ENCODE measurements at regions not wholly inside any gene's neighbourhood (a gene's known extent, or its start where the extent isn't known, plus 50 kb on each side); places are given as distances from the start of the nearest gene placed in this dataset.

GRCh38 chr1:81654657-81655056 lies 146.1 kb upstream of the ADGRL2 start:
- no peak for DNase-seq
- no peak for ATAC-seq
- intact Hi-C loops (cut with micrococcal nuclease): no loop called here

GRCh38 chr1:81654147-81654546 lies 146.6 kb upstream of the ADGRL2 start:
- DNase-seq (no peak), ATAC-seq (no peak)
- intact Hi-C loops (cut with micrococcal nuclease): no loop called here

DNA sequence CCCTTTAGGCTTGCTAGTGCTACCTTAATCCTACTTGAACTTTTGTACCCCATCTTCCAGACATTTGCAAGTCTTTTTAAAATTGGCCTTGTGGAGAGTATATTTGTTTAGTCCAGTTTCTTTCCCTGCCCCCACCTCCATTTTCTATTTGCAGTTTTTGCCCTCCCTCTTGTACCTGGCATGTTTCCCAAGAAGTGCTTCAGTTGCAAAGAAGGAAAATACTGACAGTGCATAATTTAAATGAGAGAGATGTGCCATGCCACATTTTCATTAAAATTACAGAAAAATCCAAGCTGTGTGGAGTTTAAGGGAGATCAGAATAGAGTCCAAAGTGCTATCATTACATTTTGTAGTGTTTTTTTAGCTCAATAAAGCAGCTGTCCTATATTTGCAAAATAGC lies 150.0 kb upstream of the ADGRL2 start:
- intact Hi-C loops (cut with micrococcal nuclease): no loop called here
- ATAC-seq (no peak), DNase-seq (no peak)

- intact Hi-C loops (cut with micrococcal nuclease): no loop called here
- DNase-seq: no peak
- no peak for ATAC-seq
These were observed 164.9 kb upstream of the ADGRL2 start for GRCh38 chr1:81635816-81636215.

DNA sequence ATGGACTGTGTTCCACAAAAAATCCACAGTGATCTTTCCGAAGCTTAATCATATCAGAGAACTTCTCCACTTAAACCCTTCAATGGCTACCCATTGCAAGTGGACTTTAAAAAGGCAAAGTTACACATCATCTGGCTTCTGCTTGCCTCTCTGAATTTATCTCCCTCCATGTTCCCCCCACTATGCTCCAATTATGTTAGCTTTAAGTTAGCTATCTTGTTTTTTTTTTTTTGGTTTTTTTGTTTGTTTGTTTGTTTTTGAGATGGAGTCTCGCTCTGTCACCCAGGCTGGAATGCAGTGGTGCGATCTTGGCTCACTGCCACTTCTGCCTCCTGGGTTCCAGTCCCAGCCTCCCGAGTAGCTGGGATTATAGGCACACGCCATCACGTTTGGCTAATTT lies 166.4 kb upstream of the ADGRL2 start:
- DNase-seq (no peak), ATAC-seq (no peak)
- intact Hi-C loops (cut with micrococcal nuclease): no loop called here

GRCh38 chr1:81619156-81619555 lies 181.6 kb upstream of the ADGRL2 start:
- DNase-seq: no peak
- ATAC-seq: no peak
- intact Hi-C loops (cut with micrococcal nuclease): no loop called here

DNA sequence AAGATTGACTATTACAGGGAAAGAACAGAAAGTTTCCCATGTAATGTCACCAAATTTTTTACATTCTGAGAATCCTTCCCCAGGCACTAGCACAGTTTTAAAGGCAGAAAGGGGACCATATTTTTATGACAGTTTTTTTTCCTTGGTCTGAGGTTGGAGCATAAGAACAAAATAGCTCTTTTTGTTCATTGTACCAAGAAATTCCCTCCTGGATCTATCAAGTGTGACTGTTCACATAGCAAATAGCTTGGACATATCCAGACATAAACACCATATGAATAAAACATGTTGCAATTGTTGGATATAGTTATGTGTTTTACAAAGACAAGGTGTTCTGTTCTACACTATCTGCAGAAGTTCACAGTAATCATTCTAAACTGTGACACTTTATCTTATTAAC lies 182.4 kb upstream of the ADGRL2 start:
- DNase-seq (no peak), ATAC-seq (no peak)
- intact Hi-C loops (cut with micrococcal nuclease): no loop called here

- peak; percentile 58 for ATAC-seq
These were observed 183.3 kb upstream of the ADGRL2 start for GRCh38 chr1:81617308-81617967.

GRCh38 chr1:81613803-81614202 lies 186.9 kb upstream of the ADGRL2 start:
- no peak for ATAC-seq
- intact Hi-C loops (cut with micrococcal nuclease): no loop called here
- no peak for DNase-seq

More at GRCh38 chr1:81617308-81617967, 183.3 kb upstream of the ADGRL2 start:
- DNase-seq: no peak
- intact Hi-C loops (cut with micrococcal nuclease): no loop called here

GRCh38 chr1:81607924-81608323 lies 192.8 kb upstream of the ADGRL2 start:
- ATAC-seq (no peak), DNase-seq (no peak)
- intact Hi-C loops (cut with micrococcal nuclease): no loop called here

GRCh38 chr1:81607086-81607485 lies 193.6 kb upstream of the ADGRL2 start:
- intact Hi-C loops (cut with micrococcal nuclease): no loop called here
- ATAC-seq: no peak
- DNase-seq: no peak

DNA sequence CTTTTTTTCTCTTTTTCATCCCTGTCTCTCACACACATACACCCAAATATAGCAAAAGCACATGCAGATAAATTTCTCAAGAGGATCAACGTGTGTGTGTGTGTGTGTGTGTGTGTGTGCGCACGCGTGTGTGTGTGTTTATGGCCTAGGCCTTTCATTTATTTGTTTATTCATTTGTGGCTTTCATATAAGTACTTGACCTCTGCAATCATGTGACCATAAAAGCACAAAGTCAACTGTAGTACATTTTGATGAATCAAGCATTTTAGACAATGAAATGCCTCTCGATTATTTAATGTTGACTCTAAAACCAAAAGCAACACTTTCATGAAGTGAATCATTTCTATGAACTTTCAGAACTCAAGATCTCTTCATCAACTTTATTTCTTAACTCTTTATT lies 194.1 kb upstream of the ADGRL2 start:
- no peak for DNase-seq
- intact Hi-C loops (cut with micrococcal nuclease): no loop called here
- ATAC-seq: no peak

GRCh38 chr1:81605023-81605422 lies 195.7 kb upstream of the ADGRL2 start:
- intact Hi-C loops (cut with micrococcal nuclease): no loop called here
- ATAC-seq (no peak), DNase-seq (no peak)

DNA sequence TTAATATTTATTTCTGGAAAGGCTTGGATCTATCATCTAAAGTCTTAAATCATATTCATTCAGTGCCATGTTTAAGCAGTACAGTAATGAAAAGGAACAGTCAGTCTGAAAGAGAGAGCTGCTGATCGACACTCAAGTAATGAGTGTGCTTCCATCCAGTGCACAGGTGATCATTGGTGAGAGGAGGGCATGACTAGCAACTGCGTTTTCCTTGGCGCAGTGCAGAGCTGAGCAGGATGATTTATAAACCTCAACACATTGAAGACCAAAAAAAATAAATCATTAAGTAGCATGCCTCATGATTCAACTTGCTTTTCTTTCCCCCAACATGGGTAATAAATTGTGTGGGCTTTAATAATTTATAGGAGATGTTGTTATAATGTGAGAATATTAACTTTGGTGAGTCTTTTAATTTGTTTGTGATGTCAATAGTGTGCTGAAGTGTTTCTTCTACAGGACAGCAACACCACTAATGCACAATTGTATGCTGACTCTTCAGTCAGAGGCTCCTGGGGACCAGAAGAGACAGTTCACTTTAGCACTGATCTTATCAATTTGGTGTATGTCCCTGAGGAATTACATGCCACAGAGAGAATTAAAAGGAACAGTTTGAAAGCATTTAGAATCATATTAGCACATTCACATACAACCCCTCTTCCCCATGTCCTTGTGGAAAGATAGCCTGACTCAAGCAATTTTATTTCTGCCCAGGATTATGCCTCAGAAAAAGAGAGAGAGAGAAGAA lies 199.7 kb upstream of the ADGRL2 start:
- DNase-seq: no peak
- intact Hi-C loops (cut with micrococcal nuclease): no loop called here
- ATAC-seq: no peak

- intact Hi-C loops (cut with micrococcal nuclease): no loop called here
- DNase-seq (no peak), ATAC-seq (no peak)
These were observed 200.4 kb upstream of the ADGRL2 start for GRCh38 chr1:81600363-81600762.

DNA sequence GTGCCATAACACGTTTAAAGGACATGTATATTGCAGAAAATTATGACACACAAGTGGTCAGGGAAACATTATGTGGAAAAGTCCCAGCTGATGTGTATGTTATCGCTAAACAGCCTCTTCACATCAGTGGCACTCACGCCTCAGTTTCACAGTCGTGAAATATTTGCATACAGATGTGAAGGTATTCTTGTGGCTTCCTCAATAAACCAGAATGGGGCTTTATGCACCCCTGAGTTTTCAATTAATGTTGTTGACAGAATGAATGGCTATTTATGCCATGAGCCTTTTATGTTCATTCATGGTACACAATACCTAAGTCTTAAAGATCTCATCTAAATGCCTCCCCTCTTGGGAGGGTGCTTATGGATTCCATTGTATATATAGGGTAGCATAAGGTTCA lies 202.1 kb upstream of the ADGRL2 start:
- ATAC-seq (no peak), DNase-seq (no peak)
- intact Hi-C loops (cut with micrococcal nuclease): no loop called here

DNA sequence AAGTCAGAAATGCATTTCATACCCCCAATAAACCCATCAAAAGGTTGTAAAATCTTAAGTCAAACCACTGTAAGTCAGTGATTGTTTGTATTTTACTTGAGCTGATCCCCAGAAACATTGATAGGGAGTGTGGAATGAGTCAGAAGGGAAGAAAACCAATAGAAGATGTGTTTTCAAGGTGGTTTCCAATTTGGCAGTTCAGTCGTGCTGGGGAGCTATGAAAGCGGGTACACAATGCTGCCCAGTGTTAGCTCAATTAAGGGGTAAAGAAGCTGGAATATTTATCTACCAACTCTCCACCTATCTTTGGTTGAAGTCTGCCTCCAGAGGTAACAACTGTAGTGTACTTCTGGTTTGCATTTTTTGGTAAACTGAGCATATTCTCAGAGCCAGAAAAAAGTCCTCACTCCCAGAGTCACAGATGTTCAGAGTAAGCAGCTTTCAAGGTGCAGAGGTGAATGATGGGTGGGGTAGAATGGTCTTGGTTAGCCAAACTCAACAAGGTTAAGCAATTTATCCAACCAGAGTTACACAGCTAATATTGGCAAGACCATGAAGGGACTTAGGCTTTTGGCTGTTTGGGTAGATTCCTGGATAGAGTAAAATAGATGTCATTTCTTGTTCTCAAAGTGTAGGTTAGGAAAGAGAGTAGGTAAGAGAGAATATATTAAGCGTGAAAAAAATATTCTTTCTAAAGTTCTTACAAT lies 202.9 kb upstream of the ADGRL2 start:
- intact Hi-C loops (cut with micrococcal nuclease): no loop called here
- DNase-seq (no peak), ATAC-seq (no peak)

DNA sequence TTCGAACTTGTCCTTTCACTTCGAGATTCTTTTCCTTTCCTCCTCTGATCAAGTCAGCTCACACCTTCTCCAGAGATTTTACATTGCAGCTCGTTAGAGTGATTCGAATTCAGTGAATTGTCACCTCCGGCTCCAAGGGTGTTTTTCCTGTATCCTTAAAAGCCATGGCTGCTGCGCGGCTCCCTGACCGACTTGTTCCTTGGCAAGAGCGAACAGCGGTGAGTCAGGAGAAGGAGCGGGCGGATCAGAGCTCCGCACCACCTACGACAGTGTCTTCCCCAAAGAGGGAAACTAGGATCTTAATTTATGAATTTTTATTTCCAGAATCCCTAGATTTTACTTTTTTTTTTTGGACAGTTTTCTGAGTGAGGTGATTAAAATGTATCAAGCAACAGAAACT lies 204.4 kb upstream of the ADGRL2 start:
- ATAC-seq (no peak), DNase-seq (no peak)
- intact Hi-C loops (cut with micrococcal nuclease): no loop called here

DNA sequence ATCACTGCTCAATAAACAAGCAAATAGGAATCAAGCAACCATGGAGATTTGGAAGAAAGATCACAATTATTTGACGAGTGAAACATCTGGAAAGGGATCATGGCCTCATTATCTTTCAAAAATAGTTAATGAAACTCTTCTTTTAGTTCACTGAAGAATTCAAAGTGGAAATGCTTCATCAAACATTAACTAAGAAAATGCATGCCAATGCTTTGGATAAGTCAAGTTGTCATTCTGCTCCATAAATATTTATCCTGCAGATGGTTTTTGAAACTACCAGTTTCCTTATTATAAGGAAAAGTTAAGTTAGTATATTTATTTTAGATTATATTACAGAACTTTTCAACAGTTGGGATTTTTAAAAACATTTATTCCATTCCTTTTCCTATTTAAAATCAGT lies 206.5 kb upstream of the ADGRL2 start:
- no peak for DNase-seq
- intact Hi-C loops (cut with micrococcal nuclease): no loop called here
- no peak for ATAC-seq

- DNase-seq (no peak), ATAC-seq (no peak)
- intact Hi-C loops (cut with micrococcal nuclease): no loop called here
These were observed 208.5 kb upstream of the ADGRL2 start for GRCh38 chr1:81592233-81592632.

DNA sequence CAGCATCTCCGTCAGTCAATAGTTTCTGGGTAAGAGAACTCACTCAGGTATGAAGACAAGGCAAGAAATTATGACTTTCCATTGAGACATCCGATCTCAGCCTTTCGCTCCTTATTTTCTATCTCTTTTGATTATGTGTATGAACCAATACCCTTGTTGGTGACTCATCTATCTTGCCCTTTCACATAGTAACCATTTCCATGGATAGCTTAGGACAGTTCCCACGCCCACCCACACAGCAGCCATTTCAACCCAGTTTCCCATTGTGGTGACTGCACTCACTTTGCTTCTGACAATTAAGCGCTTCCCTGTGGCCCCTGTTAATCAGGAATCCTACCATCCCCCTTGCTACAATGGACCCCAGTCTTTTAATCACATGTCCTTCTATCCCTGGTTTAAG lies 210.6 kb upstream of the ADGRL2 start:
- intact Hi-C loops (cut with micrococcal nuclease): no loop called here
- no peak for DNase-seq

More for the DNA sequence above, 210.6 kb upstream of the ADGRL2 start:
- ATAC-seq: no peak

All from left ventricle myocardium superior (tissue), 1 donor.